ENCODE measurements at regions not wholly inside any gene's neighbourhood (a gene's known extent, or its start where the extent isn't known, plus 50 kb on each side); places are given as distances from the start of the nearest gene placed in this dataset.

- Histone ChIP-seq H3K36me3 (no peaks in the 10 kb centered on the region), H3K9me3 (peaks cover 0 to 5% (median 0%) of the 10 kb centered on the region in 12 donors), H3K4me1 (peaks cover 0 to 18% (median 1%) of the 10 kb centered on the region in 12 donors), H3K27ac (no peak overlapping the region), H3K27me3 (peaks cover 6 to 51% (median 35%) of the 10 kb centered on the region in 9 donors), H3K4me3 (peak overlapping the region in 7 of 12 donors; percentile 15 to 54 (median 40))
- intact Hi-C loops (cut with DNase I): no loop called here
- 1 to 2% (median 2%) methylated on average over 28 to 40 of the region's 40 CpGs for WGBS, 4 donors
- ATAC-seq: no peak
- TF ChIP-seq CTCF (IDR thresholded peaks at IDR 0.05): no peak
- TF ChIP-seq POLR2A (IDR thresholded peaks at IDR 0.05): no peak
- no peak for DNase-seq
These were observed 134.3 kb upstream of the MYO16 start for GRCh38 chr13:108494991-108495645.

GRCh38 chr13:108495646-108496361 is 133.6 kb upstream of the MYO16 start:
- H3K36me3 ChIP-seq: no peaks in the 10 kb centered on the region
- peak in 1 of 5 donors; percentile 20 for DNase-seq
- 0 to 1% (median 1%) methylated on average over 5 to 90 of the region's 90 CpGs for WGBS, 4 donors
- no peak overlapping the region for H3K27ac ChIP-seq
- TF ChIP-seq POLR2A (IDR thresholded peaks at IDR 0.05) (no peak), CTCF (IDR thresholded peaks at IDR 0.05) (no peak)
- peaks cover 0 to 1% (median 0%) of the 10 kb centered on the region in 12 donors for H3K9me3 ChIP-seq
- ATAC-seq: no peak
- intact Hi-C loops (cut with DNase I): no loop called here
- H3K4me1 ChIP-seq: peaks cover 0 to 18% (median 1%) of the 10 kb centered on the region in 12 donors
- peak overlapping the region in 10 of 12 donors; percentile 20 to 54 (median 36) for H3K4me3 ChIP-seq
- peaks cover 6 to 51% (median 35%) of the 10 kb centered on the region in 9 donors for H3K27me3 ChIP-seq

- ATAC-seq (no peak), DNase-seq (no peak)
- intact Hi-C loops (cut with DNase I): no loop called here
- Histone ChIP-seq H3K27me3 (peaks cover 6 to 51% (median 35%) of the 10 kb centered on the region in 9 donors), H3K4me1 (peaks cover 0 to 18% (median 1%) of the 10 kb centered on the region in 12 donors), H3K4me3 (peak overlapping the region in 10 of 12 donors; percentile 20 to 54 (median 36)), H3K36me3 (no peaks in the 10 kb centered on the region), H3K27ac (no peak overlapping the region), H3K9me3 (no peaks in the 10 kb centered on the region)
- 4 to 8% (median 6%) methylated on average over 28 to 30 of the region's 30 CpGs for WGBS, 4 donors
- no peak for TF ChIP-seq CTCF (IDR thresholded peaks at IDR 0.05)
- no peak for TF ChIP-seq POLR2A (IDR thresholded peaks at IDR 0.05)
These were observed 132.8 kb upstream of the MYO16 start for GRCh38 chr13:108496362-108497210.

All from heart left ventricle (tissue), 16 donors.